ENCODE measurements at regions not wholly inside any gene's neighbourhood (a gene's known extent, or its start where the extent isn't known, plus 50 kb on each side); places are given as distances from the start of the nearest gene placed in this dataset.

DNA sequence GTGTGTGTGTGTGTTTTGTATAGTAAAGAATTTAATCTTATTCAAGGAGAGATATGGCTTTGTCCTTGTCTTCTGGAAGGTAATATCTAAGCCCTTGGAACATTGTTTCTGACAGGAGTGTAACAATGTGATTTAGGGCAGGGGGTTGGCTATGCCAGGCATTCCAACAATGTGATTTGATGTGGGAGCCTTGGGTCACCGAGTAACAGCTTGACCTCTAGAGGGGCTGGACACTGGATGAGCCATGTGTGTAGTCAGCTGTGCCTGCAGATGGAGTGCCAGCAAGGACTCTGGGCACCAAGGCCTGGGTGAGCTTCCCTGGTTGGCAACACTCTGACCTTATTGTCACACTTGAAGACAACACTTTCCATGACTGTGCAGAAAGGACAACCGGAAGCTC, 336.1 kb upstream of the ZP4 start:
- Histone ChIP-seq H3K9me1 (replicated peaks; ENCODE audit: control insufficient read depth, extremely low read depth, insufficient read depth, low read length) (no peaks in the 10 kb centered on the region), H3K36me3 (ENCODE audit: control insufficient read depth in 2 of 2, extremely low read depth in 1 of 2, insufficient read depth in 2 of 2, low read length in 2 of 2) (no peaks in the 10 kb centered on the region), H3K9ac (replicated peaks; ENCODE audit: extremely low read depth, insufficient read depth, low read length) (no peak overlapping the region), H3K9me3 (replicated peaks; ENCODE audit: control insufficient read depth, insufficient read depth, low read length) (peaks cover 3% of the 10 kb centered on the region), H3K4me3 (replicated peaks in 1 of 3; ENCODE audit: insufficient read depth in 1 of 3, low read depth in 1 of 3, low read length in 3 of 3) (no peak overlapping the region), H3K27ac (ENCODE audit: insufficient read depth, low read depth, low read length) (no peak overlapping the region), H3K4me2 (ENCODE audit: insufficient read depth, low read length) (no peak overlapping the region), H4K20me1 (replicated peaks; ENCODE audit: control insufficient read depth, extremely low read depth, insufficient read depth, low read length) (no peaks in the 10 kb centered on the region), H3K27me3 (ENCODE audit: control insufficient read depth in 2 of 2, insufficient read depth in 2 of 2, low read length in 2 of 2) (no peaks in the 10 kb centered on the region), H2AFZ (ENCODE audit: low read depth, low read length) (no peak overlapping the region), H3K4me1 (ENCODE audit: control insufficient read depth, extremely low read depth, insufficient read depth, low read length) (no peaks in the 10 kb centered on the region), H3K79me2 (ENCODE audit: control insufficient read depth, insufficient read depth, low read length) (no peaks in the 10 kb centered on the region)
- FAIRE-seq, result no peak
- ChIA-PET CTCF (no interaction called here), POLR2A (no interaction called here)
- no peak for DNase-seq (ENCODE audit: low read depth, low spot score)
- no TSS peak for BruUV-seq (replicated peaks)
- intact Hi-C loops (cut with micrococcal nuclease) (no loop called here), dilution Hi-C loops (cut with MboI; ENCODE audit: extremely low pct_ligation_motif_present, low sequenced_read_pairs) (no loop called here)
- TF ChIP-seq POLR2A (IDR thresholded peaks at IDR 0.05; ENCODE audit: low read depth, low read length), result no peak
- TF ChIP-seq GATA2 (IDR thresholded peaks at IDR 0.05; ENCODE audit: insufficient read depth, insufficient read length, low read depth, low read length), result no peak
- TF ChIP-seq, protein P1, sequence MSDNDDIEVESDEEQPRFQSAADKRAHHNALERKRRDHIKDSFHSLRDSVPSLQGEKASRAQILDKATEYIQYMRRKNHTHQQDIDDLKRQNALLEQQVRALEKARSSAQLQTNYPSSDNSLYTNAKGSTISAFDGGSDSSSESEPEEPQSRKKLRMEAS (IDR thresholded peaks at IDR 0.05; ENCODE audit: insufficient read depth, insufficient read length), result no peak

DNA sequence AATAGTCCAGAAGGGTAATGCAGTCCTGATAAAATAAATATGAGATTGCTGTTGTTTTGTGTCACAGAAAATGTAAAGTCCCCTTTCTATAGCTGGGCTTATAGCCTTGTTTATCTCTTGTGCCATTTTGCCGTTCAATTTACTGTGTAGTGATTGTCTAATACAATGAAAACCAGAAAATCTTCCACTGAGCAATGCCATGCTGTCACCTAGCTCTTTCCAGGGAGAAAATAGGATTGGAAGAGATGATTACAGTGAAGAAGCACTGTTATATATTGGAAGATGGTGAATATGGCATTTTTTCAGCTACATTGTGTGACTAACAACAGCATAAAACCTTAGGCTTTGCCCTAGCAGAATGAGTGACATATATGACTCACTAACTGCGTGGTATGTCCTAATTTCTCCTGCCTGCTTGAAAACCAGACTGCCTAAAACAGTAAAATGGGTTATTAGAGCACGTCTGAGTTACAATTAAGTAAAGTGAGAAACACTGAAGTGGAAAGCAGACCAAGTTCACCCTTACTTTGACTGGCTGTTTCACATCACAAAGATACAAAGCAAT, 332.4 kb upstream of the ZP4 start:
- no peaks in the 10 kb centered on the region for H4K20me1 ChIP-seq (replicated peaks; ENCODE audit: control insufficient read depth, extremely low read depth, insufficient read depth, low read length)
- H2AFZ ChIP-seq (ENCODE audit: low read depth, low read length), result no peak overlapping the region
- peaks cover 1% of the 10 kb centered on the region for H3K9me3 ChIP-seq (replicated peaks; ENCODE audit: control insufficient read depth, insufficient read depth, low read length)
- TF ChIP-seq POLR2AphosphoS5 (IDR thresholded peaks at IDR 0.05; ENCODE audit: insufficient read depth, low read depth, low read length) (no peak), MYC (IDR thresholded peaks at IDR 0.05; ENCODE audit: low read depth, low read length) (no peak), FOS (IDR thresholded peaks at IDR 0.05; ENCODE audit: borderline replicate concordance, insufficient read depth, low read length) (no peak), POLR2A (IDR thresholded peaks at IDR 0.05; ENCODE audit: low read depth, low read length) (no peak), JUN (IDR thresholded peaks at IDR 0.05; ENCODE audit: borderline replicate concordance, insufficient read depth, insufficient read length, low read depth) (no peak), GATA2 (IDR thresholded peaks at IDR 0.05; ENCODE audit: insufficient read depth, insufficient read length, low read depth, low read length) (no peak), EZH2 (IDR thresholded peaks at IDR 0.05; ENCODE audit: borderline replicate concordance, low read depth, low read length, severe bottlenecking) (no peak)
- TF ChIP-seq, protein P1 (IDR thresholded peaks at IDR 0.05; ENCODE audit: insufficient read depth, insufficient read length), result no peak
- TF ChIP-seq, protein P2, sequence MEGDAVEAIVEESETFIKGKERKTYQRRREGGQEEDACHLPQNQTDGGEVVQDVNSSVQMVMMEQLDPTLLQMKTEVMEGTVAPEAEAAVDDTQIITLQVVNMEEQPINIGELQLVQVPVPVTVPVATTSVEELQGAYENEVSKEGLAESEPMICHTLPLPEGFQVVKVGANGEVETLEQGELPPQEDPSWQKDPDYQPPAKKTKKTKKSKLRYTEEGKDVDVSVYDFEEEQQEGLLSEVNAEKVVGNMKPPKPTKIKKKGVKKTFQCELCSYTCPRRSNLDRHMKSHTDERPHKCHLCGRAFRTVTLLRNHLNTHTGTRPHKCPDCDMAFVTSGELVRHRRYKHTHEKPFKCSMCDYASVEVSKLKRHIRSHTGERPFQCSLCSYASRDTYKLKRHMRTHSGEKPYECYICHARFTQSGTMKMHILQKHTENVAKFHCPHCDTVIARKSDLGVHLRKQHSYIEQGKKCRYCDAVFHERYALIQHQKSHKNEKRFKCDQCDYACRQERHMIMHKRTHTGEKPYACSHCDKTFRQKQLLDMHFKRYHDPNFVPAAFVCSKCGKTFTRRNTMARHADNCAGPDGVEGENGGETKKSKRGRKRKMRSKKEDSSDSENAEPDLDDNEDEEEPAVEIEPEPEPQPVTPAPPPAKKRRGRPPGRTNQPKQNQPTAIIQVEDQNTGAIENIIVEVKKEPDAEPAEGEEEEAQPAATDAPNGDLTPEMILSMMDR (IDR thresholded peaks at IDR 0.05; ENCODE audit: extremely low read depth in 1 of 2, insufficient read depth in 1 of 2, low read depth in 1 of 2, low read length in 2 of 2), result no peak
- DNase-seq (ENCODE audit: low read depth, low spot score) (no peak), FAIRE-seq (no peak)
- H3K36me3 ChIP-seq (ENCODE audit: control insufficient read depth in 2 of 2, extremely low read depth in 1 of 2, insufficient read depth in 2 of 2, low read length in 2 of 2), result no peaks in the 10 kb centered on the region
- no peak overlapping the region for H3K4me3 ChIP-seq (replicated peaks in 1 of 3; ENCODE audit: insufficient read depth in 1 of 3, low read depth in 1 of 3, low read length in 3 of 3)
- POLR2A ChIA-PET, result no interaction called here
- H3K9me1 ChIP-seq (replicated peaks; ENCODE audit: control insufficient read depth, extremely low read depth, insufficient read depth, low read length), result no peaks in the 10 kb centered on the region
- BruUV-seq (replicated peaks), result no TSS peak
- CTCF ChIA-PET, result no interaction called here
- H3K27me3 ChIP-seq (ENCODE audit: control insufficient read depth in 2 of 2, insufficient read depth in 2 of 2, low read length in 2 of 2), result no peaks in the 10 kb centered on the region
- no peaks in the 10 kb centered on the region for H3K79me2 ChIP-seq (ENCODE audit: control insufficient read depth, insufficient read depth, low read length)
- dilution Hi-C loops (cut with MboI; ENCODE audit: extremely low pct_ligation_motif_present, low sequenced_read_pairs) (no loop called here), intact Hi-C loops (cut with micrococcal nuclease) (no loop called here)
- H3K4me2 ChIP-seq (ENCODE audit: insufficient read depth, low read length), result no peak overlapping the region
- H3K27ac ChIP-seq (ENCODE audit: insufficient read depth, low read depth, low read length), result no peak overlapping the region
- no peak overlapping the region for H3K9ac ChIP-seq (replicated peaks; ENCODE audit: extremely low read depth, insufficient read depth, low read length)
- no peaks in the 10 kb centered on the region for H3K4me1 ChIP-seq (ENCODE audit: control insufficient read depth, extremely low read depth, insufficient read depth, low read length)

Measured in endothelial cell of umbilical vein (primary cell).